Jurkat, Clone E6-1 (cell line): ENCODE measurements at regions not wholly inside any gene's neighbourhood (a gene's known extent, or its start where the extent isn't known, plus 50 kb on each side); places are given as distances from the start of the nearest gene placed in this dataset.
"Not testable (repeated sequence)": the region's sequence is repeated elsewhere in the genome, so short reads cannot be mapped to it uniquely, and the experiment has no call there.

Experiments
- DNase-seq: peaks from one replicate; pipeline ENCODE4 v3.0.0-alpha.2; 2011; ENCODE audit warnings: low read depth, low spot score
- H3K4me3 ChIP-seq: 2 replicates; pipeline ENCODE4 v1.5.1; 2011; ENCODE audit warnings: mild to moderate bottlenecking, low read length, control low read depth, moderate library complexity

- peak; percentile 43 for DNase-seq
Observed at GRCh38 chr5:96483878-96484277, 50.8 kb upstream of the PCSK1 start.

GRCh38 chr5:96487859-96488258, 54.8 kb upstream of the PCSK1 start:
- no peak for DNase-seq
- no peak overlapping the region for H3K4me3 ChIP-seq

More at GRCh38 chr5:96483878-96484277, 50.8 kb upstream of the PCSK1 start:
- H3K4me3 ChIP-seq = no peak overlapping the region

- H3K4me3 ChIP-seq = no peak overlapping the region
- DNase-seq = no peak
Observed at GRCh38 chr5:96489532-96489931, 56.5 kb upstream of the PCSK1 start.

- DNase-seq = no peak
Observed at GRCh38 chr5:96492459-96493047, 59.5 kb upstream of the PCSK1 start.

GRCh38 chr5:96493219-96493790, 60.3 kb upstream of the PCSK1 start:
- no peak for DNase-seq
- no peak overlapping the region for H3K4me3 ChIP-seq

More at GRCh38 chr5:96492459-96493047, 59.5 kb upstream of the PCSK1 start:
- H3K4me3 ChIP-seq = no peak overlapping the region

GRCh38 chr5:96495412-96495811, 62.4 kb upstream of the PCSK1 start:
- not testable (repeated sequence) for H3K4me3 ChIP-seq, DNase-seq

GRCh38 chr5:96497027-96497426, 64.0 kb upstream of the PCSK1 start:
- H3K4me3 ChIP-seq, DNase-seq: not testable (repeated sequence)

GRCh38 chr5:96499753-96500345, 66.8 kb upstream of the PCSK1 start:
- DNase-seq = no peak
- H3K4me3 ChIP-seq = no peak overlapping the region

GRCh38 chr5:96501991-96502646, 69.1 kb upstream of the PCSK1 start:
- DNase-seq = no peak

GRCh38 chr5:96503501-96504236, 70.6 kb upstream of the PCSK1 start:
- DNase-seq = no peak
- H3K4me3 ChIP-seq = no peak overlapping the region

More at GRCh38 chr5:96501991-96502646, 69.1 kb upstream of the PCSK1 start:
- no peak overlapping the region for H3K4me3 ChIP-seq

- no peak for DNase-seq
- no peak overlapping the region for H3K4me3 ChIP-seq
Observed at GRCh38 chr5:96506376-96506775, 73.3 kb upstream of the PCSK1 start.

GRCh38 chr5:96506866-96507527, 73.9 kb upstream of the PCSK1 start:
- DNase-seq = no peak
- no peak overlapping the region for H3K4me3 ChIP-seq

GRCh38 chr5:96509316-96509715, 76.3 kb upstream of the PCSK1 start:
- no peak for DNase-seq
- no peak overlapping the region for H3K4me3 ChIP-seq

GRCh38 chr5:96509721-96510350, 76.8 kb upstream of the PCSK1 start:
- H3K4me3 ChIP-seq = no peak overlapping the region
- DNase-seq = no peak

- no peak for DNase-seq
- no peak overlapping the region for H3K4me3 ChIP-seq
Observed at GRCh38 chr5:96516631-96517071, 83.6 kb upstream of the PCSK1 start.

- H3K4me3 ChIP-seq = no peak overlapping the region
- DNase-seq = no peak
Observed at GRCh38 chr5:96517295-96517694, 84.2 kb upstream of the PCSK1 start.

GRCh38 chr5:96520345-96520744, 87.3 kb upstream of the PCSK1 start:
- no peak overlapping the region for H3K4me3 ChIP-seq
- no peak for DNase-seq

- no peak for DNase-seq
- H3K4me3 ChIP-seq = no peak overlapping the region
Observed at GRCh38 chr5:96522635-96523355, 89.7 kb upstream of the PCSK1 start.
